PC-9 (cell line): ENCODE measurements at regions not wholly inside any gene's neighbourhood (a gene's known extent, or its start where the extent isn't known, plus 50 kb on each side); places are given as distances from the start of the nearest gene placed in this dataset.

Source experiments
- CTCF ChIP-seq: fragments of 200-600 bp; sonication (generic); conservative IDR thresholded peaks from 2 replicates; pipeline ENCODE4 v1.6.1; 2017; ENCODE audit warnings: mixed run types, antibody characterized with exemption, mild to moderate bottlenecking, moderate library complexity
- EZH2 ChIP-seq: fragments of 200-600 bp; sonication (generic); IDR thresholded peaks from 2 replicates; pipeline ENCODE4 v1.8.0; 2017; ENCODE audit warnings: antibody characterized with exemption, low read depth

DNA sequence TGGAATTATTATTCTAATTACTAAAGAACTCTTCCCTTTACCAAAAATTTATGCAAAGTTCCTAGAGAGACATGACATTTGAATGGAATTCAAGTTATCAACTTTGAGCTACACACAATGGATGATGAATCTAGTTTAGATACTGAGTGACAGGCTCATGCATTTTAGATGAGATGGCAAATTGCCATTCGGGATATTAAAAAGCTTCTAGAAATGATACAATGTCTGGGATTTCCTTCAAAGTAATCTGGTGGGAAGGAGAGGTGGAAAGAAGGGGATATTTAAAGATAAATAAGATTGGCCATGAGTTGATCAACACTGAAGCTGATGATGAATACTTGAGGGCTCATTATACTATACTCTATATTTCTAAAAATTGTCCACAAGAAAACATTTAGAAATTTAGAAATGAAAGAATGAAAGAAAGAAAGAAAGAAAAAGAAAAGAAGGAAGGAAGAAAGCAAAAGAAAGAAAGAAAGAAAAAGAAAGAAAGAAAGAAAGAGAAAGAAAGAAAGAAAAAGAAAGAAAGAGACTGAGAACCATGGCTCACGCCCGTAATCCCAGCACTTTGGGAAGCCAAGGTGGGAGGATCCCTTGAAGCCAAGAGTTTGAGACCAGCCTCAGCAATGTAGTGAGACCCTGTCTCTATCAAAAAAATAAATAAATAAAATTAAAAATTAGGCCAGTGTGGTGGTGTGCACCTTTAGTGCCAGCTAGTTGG is 62.6 kb upstream of the NEDD4L start:
- no peak for TF ChIP-seq CTCF
- no peak for TF ChIP-seq EZH2
